Activated B cell treated with CpG ODN at 0.5 μM for 24 hours (primary cell): ENCODE measurements at regions not wholly inside any gene's neighbourhood (a gene's known extent, or its start where the extent isn't known, plus 50 kb on each side); places are given as distances from the start of the nearest gene placed in this dataset.

Source experiments
- ATAC-seq: fragments of 200-7000 bp; cut with Tn5 transposase; one replicate; pipeline ENCODE4 v1.10.0; 2021; ENCODE audit warnings: low read depth, mild to moderate bottlenecking, moderate library complexity
- CTCF ChIA-PET: fragments of 350-600 bp; sonication (Branson Sonifier 250); formaldehyde crosslinking; loops from one replicate; lab custom pipeline; 2021; ENCODE audit warnings: antibody characterized with exemption; lab: Charles Lee
- POLR2A ChIA-PET: fragments of 350-600 bp; sonication (Branson Sonifier 250); formaldehyde crosslinking; loops from one replicate; lab custom pipeline; 2021; ENCODE audit warnings: antibody characterized with exemption; lab: Charles Lee
- DNase-seq: peaks from one replicate; pipeline ENCODE4 v3.0.0; 2022
- H3K27ac Mint-ChIP-seq: one replicate; pipeline ENCODE4 v1.8.0; 2020; ENCODE audit warnings: mixed read lengths
- H3K27me3 Mint-ChIP-seq: one replicate; pipeline ENCODE4 v1.8.0; 2021; ENCODE audit warnings: mixed read lengths
- H3K36me3 Mint-ChIP-seq: one replicate; pipeline ENCODE4 v1.8.0; 2021; ENCODE audit warnings: low read depth, mixed read lengths
- H3K4me1 Mint-ChIP-seq: one replicate; pipeline ENCODE4 v1.8.0; 2021; ENCODE audit warnings: mixed read lengths
- H3K4me3 Mint-ChIP-seq: one replicate; pipeline ENCODE4 v1.8.0; 2020; ENCODE audit warnings: mild to moderate bottlenecking, mixed read lengths
- H3K9me3 Mint-ChIP-seq: one replicate; pipeline ENCODE4 v1.8.0; 2020; ENCODE audit warnings: mixed read lengths
- intact Hi-C: fragments of 100-400 bp; cut with micrococcal nuclease; formaldehyde crosslinking; loops from one replicate; pipeline ENCODE4 v1.15.1; 2024
- TF ChIP-seq, protein P1 (sequence below): fragments of 200-600 bp; IDR thresholded peaks from one replicate; pipeline ENCODE4 v1.8.0; 2022; ENCODE audit warnings: antibody characterized with exemption, mild to moderate bottlenecking

- H3K27me3 Mint-ChIP-seq: no peaks in the 10 kb centered on the region
- H3K9me3 Mint-ChIP-seq: peaks cover 10% of the 10 kb centered on the region
- H3K4me3 Mint-ChIP-seq: no peak overlapping the region
- no peak for DNase-seq
- intact Hi-C loops: loop anchor here (5.0 kb wide), 1 partner anchor 42 kb away; no protein-coding TSS in a partner anchor
- H3K4me1 Mint-ChIP-seq: peaks cover 28% of the 10 kb centered on the region
- TF ChIP-seq, protein P1, sequence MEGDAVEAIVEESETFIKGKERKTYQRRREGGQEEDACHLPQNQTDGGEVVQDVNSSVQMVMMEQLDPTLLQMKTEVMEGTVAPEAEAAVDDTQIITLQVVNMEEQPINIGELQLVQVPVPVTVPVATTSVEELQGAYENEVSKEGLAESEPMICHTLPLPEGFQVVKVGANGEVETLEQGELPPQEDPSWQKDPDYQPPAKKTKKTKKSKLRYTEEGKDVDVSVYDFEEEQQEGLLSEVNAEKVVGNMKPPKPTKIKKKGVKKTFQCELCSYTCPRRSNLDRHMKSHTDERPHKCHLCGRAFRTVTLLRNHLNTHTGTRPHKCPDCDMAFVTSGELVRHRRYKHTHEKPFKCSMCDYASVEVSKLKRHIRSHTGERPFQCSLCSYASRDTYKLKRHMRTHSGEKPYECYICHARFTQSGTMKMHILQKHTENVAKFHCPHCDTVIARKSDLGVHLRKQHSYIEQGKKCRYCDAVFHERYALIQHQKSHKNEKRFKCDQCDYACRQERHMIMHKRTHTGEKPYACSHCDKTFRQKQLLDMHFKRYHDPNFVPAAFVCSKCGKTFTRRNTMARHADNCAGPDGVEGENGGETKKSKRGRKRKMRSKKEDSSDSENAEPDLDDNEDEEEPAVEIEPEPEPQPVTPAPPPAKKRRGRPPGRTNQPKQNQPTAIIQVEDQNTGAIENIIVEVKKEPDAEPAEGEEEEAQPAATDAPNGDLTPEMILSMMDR: no peak
- CTCF ChIA-PET: no interaction called here
- peaks cover 8% of the 10 kb centered on the region for H3K36me3 Mint-ChIP-seq
- no peak for ATAC-seq
- H3K27ac Mint-ChIP-seq: peak overlapping the region; percentile 61
- POLR2A ChIA-PET: no interaction called here
Measured at GRCh38 chr1:4005431-4005830, 105.4 kb upstream of the C1orf174 start.

- H3K27ac Mint-ChIP-seq: peak overlapping the region; percentile 93
- H3K36me3 Mint-ChIP-seq: peaks cover 8% of the 10 kb centered on the region
- ChIA-PET POLR2A (interaction anchor here (0.6 to 1.2 kb wide), 5 partner anchors 38 to 476 kb away, joined by 3 to 7 read pairs (median 4); no protein-coding TSS in a partner anchor), CTCF (no interaction called here)
- ATAC-seq (peak; percentile 62), DNase-seq (no peak)
- TF ChIP-seq, protein P1: no peak
- peaks cover 28% of the 10 kb centered on the region for H3K4me1 Mint-ChIP-seq
- peak overlapping the region; percentile 50 for H3K4me3 Mint-ChIP-seq
- intact Hi-C loops: loop anchor here (1.0 to 5.0 kb wide), 2 partner anchors 20 to 40 kb away; no protein-coding TSS in a partner anchor
- H3K9me3 Mint-ChIP-seq: peaks cover 10% of the 10 kb centered on the region
- no peaks in the 10 kb centered on the region for H3K27me3 Mint-ChIP-seq
Measured at GRCh38 chr1:4006676-4007374, 106.8 kb upstream of the C1orf174 start.

GRCh38 chr1:4010284-4010683, 110.2 kb upstream of the C1orf174 start:
- peaks cover 7% of the 10 kb centered on the region for H3K36me3 Mint-ChIP-seq
- H3K9me3 Mint-ChIP-seq: peaks cover 10% of the 10 kb centered on the region
- CTCF ChIA-PET: no interaction called here
- H3K4me1 Mint-ChIP-seq: peaks cover 32% of the 10 kb centered on the region
- no peaks in the 10 kb centered on the region for H3K27me3 Mint-ChIP-seq
- POLR2A ChIA-PET: no interaction called here
- ATAC-seq: no peak
- no peak for DNase-seq
- TF ChIP-seq, protein P1: no peak
- H3K4me3 Mint-ChIP-seq: no peak overlapping the region
- intact Hi-C loops: no loop called here
- no peak overlapping the region for H3K27ac Mint-ChIP-seq

- H3K36me3 Mint-ChIP-seq: peaks cover 7% of the 10 kb centered on the region
- no peaks in the 10 kb centered on the region for H3K27me3 Mint-ChIP-seq
- DNase-seq (no peak), ATAC-seq (no peak)
- intact Hi-C loops: no loop called here
- POLR2A ChIA-PET: no interaction called here
- CTCF ChIA-PET: no interaction called here
- H3K4me3 Mint-ChIP-seq: no peak overlapping the region
- peaks cover 30% of the 10 kb centered on the region for H3K4me1 Mint-ChIP-seq
- TF ChIP-seq, protein P1: no peak
- H3K9me3 Mint-ChIP-seq: peaks cover 10% of the 10 kb centered on the region
- H3K27ac Mint-ChIP-seq: peak overlapping the region; percentile 24
Measured at GRCh38 chr1:4010814-4011605, 110.9 kb upstream of the C1orf174 start.
